Central memory CD8-positive, alpha-beta T cell (primary cell): ENCODE measurements at regions not wholly inside any gene's neighbourhood (a gene's known extent, or its start where the extent isn't known, plus 50 kb on each side); places are given as distances from the start of the nearest gene placed in this dataset.
"Not testable (repeated sequence)": the region's sequence is repeated elsewhere in the genome, so short reads cannot be mapped to it uniquely, and the experiment has no call there.

Experiments
- ATAC-seq: fragments of 150-1000 bp; cut with Tn5 transposase; replicated peaks from 2 replicates; pipeline ENCODE4 v1.10.0; 2022; ENCODE audit warnings: mild to moderate bottlenecking, moderate FRiP score, moderate number of reproducible peaks; ENCODE audit not compliant: poor library complexity, severe bottlenecking; ENCODE audit errors: extremely low read depth
- DNase-seq, 2 donors: peaks; one replicate each; pipeline ENCODE4 v3.0.0; 2021; ENCODE audit warnings: low spot score in 2 of 2
- H3K27ac Mint-ChIP-seq: one replicate; pipeline ENCODE4 v1.8.0; 2022; ENCODE audit warnings: low read depth, mild to moderate bottlenecking, moderate library complexity, mixed read lengths
- H3K27me3 Mint-ChIP-seq: one replicate; pipeline ENCODE4 v1.8.0; 2022; ENCODE audit warnings: mixed read lengths
- H3K36me3 Mint-ChIP-seq: one replicate; pipeline ENCODE4 v1.8.0; 2022; ENCODE audit warnings: mild to moderate bottlenecking, moderate library complexity, mixed read lengths; ENCODE audit not compliant: insufficient read depth
- H3K4me1 Mint-ChIP-seq: one replicate; pipeline ENCODE4 v1.8.0; 2022; ENCODE audit warnings: mixed read lengths
- H3K4me3 Mint-ChIP-seq: one replicate; pipeline ENCODE4 v1.8.0; 2022; ENCODE audit warnings: mild to moderate bottlenecking, moderate library complexity, mixed read lengths
- H3K9me3 Mint-ChIP-seq: one replicate; pipeline ENCODE4 v1.8.0; 2022; ENCODE audit warnings: mixed read lengths

- Mint-ChIP-seq H3K36me3 (no peaks in the 10 kb centered on the region), H3K27ac (no peak overlapping the region), H3K9me3 (no peaks in the 10 kb centered on the region), H3K4me1 (peaks cover 13% of the 10 kb centered on the region), H3K27me3 (peaks cover 8% of the 10 kb centered on the region), H3K4me3 (no peak overlapping the region)
- DNase-seq (no peak), ATAC-seq (no peak)
These were observed 92.8 kb upstream of the MLN start for GRCh38 chr6:33896391-33897188.

DNA sequence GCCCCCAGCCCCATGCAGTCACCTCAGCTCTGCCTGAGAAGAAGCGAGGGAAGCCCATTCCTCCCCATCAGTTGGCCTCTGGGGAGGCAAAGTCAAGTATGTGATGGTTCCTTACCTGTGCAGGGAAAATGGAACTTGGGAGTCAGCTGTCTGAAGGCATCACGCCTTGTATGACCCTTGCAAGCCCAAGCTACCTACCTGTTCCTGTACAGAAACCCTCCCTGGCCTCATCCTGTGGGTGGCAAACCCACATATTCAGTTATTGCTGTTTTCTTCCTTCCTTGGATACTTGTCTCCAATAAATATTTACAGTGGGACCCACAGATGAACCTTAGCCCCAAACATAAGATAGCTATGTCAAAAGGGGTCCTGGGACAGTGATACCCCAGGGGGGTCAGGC lies 92.2 kb upstream of the MLN start:
- no peaks in the 10 kb centered on the region for H3K36me3 Mint-ChIP-seq
- no peaks in the 10 kb centered on the region for H3K9me3 Mint-ChIP-seq
- peaks cover 14% of the 10 kb centered on the region for H3K27me3 Mint-ChIP-seq
- H3K4me1 Mint-ChIP-seq: peaks cover 13% of the 10 kb centered on the region
- H3K4me3 Mint-ChIP-seq: no peak overlapping the region
- DNase-seq: no peak
- ATAC-seq: no peak
- H3K27ac Mint-ChIP-seq: no peak overlapping the region

DNA sequence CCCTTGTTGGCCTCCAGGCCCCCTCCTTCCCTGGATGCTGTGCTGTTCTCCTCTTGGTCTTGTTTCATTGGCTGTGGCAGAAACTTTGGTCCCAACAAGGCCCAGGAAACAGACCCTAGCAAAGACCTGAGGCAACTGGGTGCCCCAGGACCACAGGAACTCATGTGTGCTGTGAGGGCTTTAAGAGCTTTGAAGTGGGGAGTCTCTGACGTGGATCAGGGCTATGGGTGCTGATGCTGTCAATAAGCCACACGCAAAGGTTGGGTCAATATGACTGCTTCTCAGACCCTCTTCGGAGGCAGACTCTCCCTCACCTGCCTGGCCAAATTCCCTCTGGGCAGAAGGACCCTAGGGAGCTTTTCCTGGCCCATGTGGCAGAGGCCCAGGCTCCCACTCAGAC lies 91.5 kb upstream of the MLN start:
- peak overlapping the region; percentile 32 for H3K27ac Mint-ChIP-seq
- DNase-seq (no peak), ATAC-seq (peak; percentile 81)
- no peaks in the 10 kb centered on the region for H3K9me3 Mint-ChIP-seq
- H3K27me3 Mint-ChIP-seq: peaks cover 21% of the 10 kb centered on the region
- H3K36me3 Mint-ChIP-seq: no peaks in the 10 kb centered on the region
- no peak overlapping the region for H3K4me3 Mint-ChIP-seq
- peaks cover 18% of the 10 kb centered on the region for H3K4me1 Mint-ChIP-seq

DNA sequence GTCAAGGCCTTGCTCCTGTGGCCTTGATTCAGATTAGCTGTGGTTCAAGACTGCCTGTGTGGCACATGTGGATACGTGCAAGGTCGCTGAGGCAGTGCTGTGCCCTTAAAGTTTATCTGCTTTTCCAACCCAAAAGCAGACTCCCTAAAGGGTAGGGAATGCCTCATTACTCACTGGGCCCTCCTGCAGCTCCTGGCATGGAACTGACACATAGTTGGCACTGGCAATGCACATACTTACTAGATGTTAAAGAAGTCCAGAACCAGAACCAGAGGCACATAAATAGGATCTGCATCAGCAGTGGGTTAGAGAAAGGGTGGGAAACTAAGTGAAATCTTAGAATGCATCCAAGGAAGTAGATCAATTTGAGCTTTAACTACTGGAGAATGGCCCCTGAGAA lies 90.6 kb upstream of the MLN start:
- Mint-ChIP-seq H3K36me3 (no peaks in the 10 kb centered on the region), H3K9me3 (no peaks in the 10 kb centered on the region), H3K4me1 (peaks cover 19% of the 10 kb centered on the region), H3K27me3 (peaks cover 22% of the 10 kb centered on the region), H3K27ac (no peak overlapping the region), H3K4me3 (no peak overlapping the region)
- DNase-seq (no peak), ATAC-seq (no peak)

DNA sequence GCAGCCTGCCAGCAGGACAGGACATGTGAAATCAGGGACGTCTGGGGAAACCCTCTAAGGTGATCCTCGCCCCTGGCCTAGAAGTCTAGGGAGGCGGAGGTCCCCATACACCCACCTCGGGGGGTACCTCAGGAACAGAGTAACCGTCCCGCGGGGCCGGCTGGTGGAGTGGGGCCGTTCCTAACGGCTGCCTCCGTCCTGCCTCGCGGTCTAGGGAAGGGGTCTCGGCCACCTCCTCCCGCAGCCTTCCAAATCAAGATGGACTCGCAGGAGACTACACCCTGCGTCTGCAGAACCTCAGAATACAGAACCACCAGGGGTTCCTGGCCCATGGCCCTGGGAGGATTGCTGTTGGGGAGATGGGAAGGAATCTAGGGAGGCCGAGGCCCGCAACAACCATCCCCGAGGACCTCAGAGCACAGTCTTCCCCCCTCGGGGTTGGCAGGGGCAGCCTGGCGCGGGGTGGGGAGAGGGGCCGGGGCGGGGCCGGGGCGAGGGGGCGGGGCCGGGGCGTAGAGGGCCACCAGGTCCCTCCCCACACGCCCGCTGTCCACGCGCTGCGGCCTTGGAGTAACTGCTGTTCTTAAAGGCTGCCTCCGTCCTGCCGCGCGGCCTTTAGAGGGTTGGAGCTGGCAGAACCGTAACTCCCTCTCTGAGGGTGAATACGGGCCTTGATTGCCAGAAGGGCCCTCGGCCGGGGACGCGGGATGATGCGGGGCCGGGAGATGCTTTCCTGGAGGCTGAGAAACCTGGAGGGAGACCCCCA lies 89.0 kb upstream of the MLN start:
- Mint-ChIP-seq H3K4me1 (peaks cover 29% of the 10 kb centered on the region), H3K36me3 (peaks cover 2% of the 10 kb centered on the region), H3K4me3 (no peak overlapping the region), H3K9me3 (no peaks in the 10 kb centered on the region), H3K27ac (no peak overlapping the region), H3K27me3 (peaks cover 20% of the 10 kb centered on the region)
- ATAC-seq: no peak
- no peak for DNase-seq

GRCh38 chr6:33888664-33889200 lies 84.9 kb upstream of the MLN start:
- H3K4me3 Mint-ChIP-seq: peak overlapping the region; percentile 48
- peaks cover 35% of the 10 kb centered on the region for H3K4me1 Mint-ChIP-seq
- no peaks in the 10 kb centered on the region for H3K9me3 Mint-ChIP-seq
- H3K36me3 Mint-ChIP-seq: peaks cover 2% of the 10 kb centered on the region
- DNase-seq: no peak
- no peak overlapping the region for H3K27ac Mint-ChIP-seq
- peaks cover 25% of the 10 kb centered on the region for H3K27me3 Mint-ChIP-seq
- no peak for ATAC-seq

- peak in 1 of 2 donors; percentile 39 for DNase-seq
- Mint-ChIP-seq H3K4me3 (peak overlapping the region; percentile 48), H3K27me3 (peaks cover 25% of the 10 kb centered on the region)
These were observed 84.4 kb upstream of the MLN start for GRCh38 chr6:33888183-33888582.

DNA sequence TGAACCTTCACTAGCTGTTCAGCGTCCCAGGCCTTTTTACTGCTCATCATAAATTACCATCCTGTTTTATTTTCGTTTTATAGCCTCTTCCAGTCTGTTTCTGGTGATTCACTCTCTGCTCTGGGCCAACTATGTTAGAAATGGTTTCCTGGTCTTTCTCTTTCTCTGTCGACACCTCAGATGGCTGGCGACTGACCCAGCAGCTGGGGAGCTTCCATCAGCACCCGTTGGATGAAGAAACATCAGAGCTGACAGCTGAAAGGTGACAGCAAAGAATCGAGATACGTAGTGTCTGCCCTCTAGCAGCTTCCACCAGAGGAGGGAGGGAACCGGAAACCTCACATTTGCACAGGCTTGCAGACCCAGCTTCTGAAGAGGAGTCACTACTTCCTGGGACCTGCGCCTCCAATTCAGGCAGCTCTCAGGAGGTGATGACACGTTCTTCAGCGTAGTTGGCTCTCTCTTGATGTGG lies 82.9 kb upstream of the MLN start:
- peak; percentile 61 for ATAC-seq
- peaks cover 35% of the 10 kb centered on the region for H3K4me1 Mint-ChIP-seq
- peaks cover 2% of the 10 kb centered on the region for H3K36me3 Mint-ChIP-seq
- H3K27me3 Mint-ChIP-seq: peaks cover 25% of the 10 kb centered on the region
- H3K9me3 Mint-ChIP-seq: no peaks in the 10 kb centered on the region
- no peak for DNase-seq
- no peak overlapping the region for H3K4me3 Mint-ChIP-seq
- no peak overlapping the region for H3K27ac Mint-ChIP-seq

More at GRCh38 chr6:33888183-33888582, 84.4 kb upstream of the MLN start:
- peaks cover 35% of the 10 kb centered on the region for H3K4me1 Mint-ChIP-seq
- H3K36me3 Mint-ChIP-seq: peaks cover 2% of the 10 kb centered on the region
- H3K27ac Mint-ChIP-seq: no peak overlapping the region
- no peaks in the 10 kb centered on the region for H3K9me3 Mint-ChIP-seq
- ATAC-seq: peak; percentile 73

DNA sequence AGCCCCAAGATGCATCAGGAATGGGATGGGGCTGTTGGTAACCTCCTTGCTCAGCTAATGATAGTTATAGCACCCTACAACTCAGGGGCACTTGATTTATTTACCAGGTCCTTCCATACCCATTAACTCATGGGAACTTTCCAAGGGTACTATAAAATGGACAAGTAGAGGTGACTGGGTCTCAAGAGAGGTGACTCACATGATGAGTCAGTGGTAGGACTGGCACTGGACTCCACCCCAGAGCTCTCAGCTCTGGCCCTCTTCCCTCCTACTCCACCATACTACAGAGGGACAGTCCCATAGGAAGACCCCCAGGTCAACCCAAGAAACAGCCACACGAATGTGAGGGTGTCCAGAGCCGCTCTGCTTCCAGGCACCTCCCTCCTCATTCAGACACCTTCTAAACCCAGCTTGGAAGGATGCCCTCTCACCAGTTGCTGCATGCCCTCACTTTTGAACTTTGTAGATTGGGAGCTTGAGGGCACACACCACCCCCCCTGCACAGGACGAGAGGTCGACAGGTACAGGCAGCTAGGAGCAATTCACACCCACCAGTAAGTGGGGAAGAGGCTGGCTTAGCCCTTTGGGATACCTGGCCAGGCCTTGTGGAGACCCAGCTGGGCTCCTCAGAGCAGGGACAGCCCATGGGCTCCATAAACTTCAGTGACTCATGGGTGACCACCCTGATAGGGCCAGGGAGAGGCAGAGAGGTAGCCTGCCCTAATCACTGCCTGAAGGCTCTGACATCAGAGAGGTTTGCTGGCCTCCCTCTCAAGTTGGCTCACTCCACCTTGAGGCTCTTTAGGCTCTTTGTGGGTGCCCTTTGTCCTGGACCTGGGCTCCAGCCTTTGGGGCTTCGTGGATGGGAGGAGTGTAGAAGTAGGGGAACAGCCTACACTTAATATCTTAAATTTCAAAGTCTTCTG lies 81.6 kb upstream of the MLN start:
- ATAC-seq (no peak), DNase-seq (no peak)
- Mint-ChIP-seq H3K36me3 (peaks cover 2% of the 10 kb centered on the region), H3K27ac (no peak overlapping the region), H3K4me1 (peaks cover 30% of the 10 kb centered on the region), H3K4me3 (no peak overlapping the region), H3K9me3 (no peaks in the 10 kb centered on the region), H3K27me3 (peaks cover 12% of the 10 kb centered on the region)

DNA sequence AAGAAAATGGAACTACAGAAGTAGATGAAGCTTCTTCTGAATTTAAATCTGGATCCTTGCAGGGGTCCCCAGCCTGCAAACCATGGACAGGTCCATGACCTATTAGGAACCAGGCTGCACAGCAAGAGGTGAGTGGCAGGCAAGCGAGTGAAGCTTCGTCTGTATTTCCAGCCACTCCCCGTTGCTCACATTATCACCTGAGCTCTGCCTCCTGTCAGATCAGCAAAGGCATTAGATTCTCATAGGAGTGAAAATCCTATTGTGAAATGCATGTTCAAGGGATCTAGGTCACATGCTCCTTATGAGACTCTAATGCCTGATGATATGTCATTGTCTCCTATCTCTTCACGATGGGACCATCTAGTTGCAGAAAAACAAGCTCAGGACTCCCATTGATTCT lies 79.8 kb upstream of the MLN start:
- not testable (repeated sequence) for H3K4me3 Mint-ChIP-seq, H3K9me3 Mint-ChIP-seq, H3K27ac Mint-ChIP-seq, H3K27me3 Mint-ChIP-seq, ATAC-seq, H3K36me3 Mint-ChIP-seq, DNase-seq
- H3K4me1 Mint-ChIP-seq: peaks cover 27% of the 10 kb centered on the region

DNA sequence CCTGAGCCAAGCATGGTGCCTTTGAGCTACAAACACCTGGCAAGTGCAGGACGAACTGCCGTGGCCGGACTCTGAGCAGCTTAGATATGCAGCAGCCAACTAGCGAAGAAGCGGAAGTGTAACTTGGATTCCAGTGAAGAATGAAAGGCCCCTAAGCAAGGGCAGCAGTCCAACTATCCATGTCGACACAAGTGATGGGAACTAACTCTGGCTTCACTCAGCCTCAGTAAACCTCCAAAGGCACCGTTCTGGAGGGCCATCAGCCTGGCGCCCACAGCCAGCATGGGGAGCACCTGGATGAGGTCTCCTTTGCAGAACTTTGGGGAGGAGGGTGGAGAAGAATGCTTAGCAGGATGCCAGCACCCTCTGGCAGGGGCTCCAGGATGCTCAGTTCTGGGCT lies 78.4 kb upstream of the MLN start:
- Mint-ChIP-seq H3K4me1 (peaks cover 12% of the 10 kb centered on the region), H3K9me3 (no peaks in the 10 kb centered on the region), H3K4me3 (no peak overlapping the region), H3K27me3 (peaks cover 2% of the 10 kb centered on the region), H3K27ac (no peak overlapping the region), H3K36me3 (no peaks in the 10 kb centered on the region)
- ATAC-seq: no peak
- DNase-seq: no peak

DNA sequence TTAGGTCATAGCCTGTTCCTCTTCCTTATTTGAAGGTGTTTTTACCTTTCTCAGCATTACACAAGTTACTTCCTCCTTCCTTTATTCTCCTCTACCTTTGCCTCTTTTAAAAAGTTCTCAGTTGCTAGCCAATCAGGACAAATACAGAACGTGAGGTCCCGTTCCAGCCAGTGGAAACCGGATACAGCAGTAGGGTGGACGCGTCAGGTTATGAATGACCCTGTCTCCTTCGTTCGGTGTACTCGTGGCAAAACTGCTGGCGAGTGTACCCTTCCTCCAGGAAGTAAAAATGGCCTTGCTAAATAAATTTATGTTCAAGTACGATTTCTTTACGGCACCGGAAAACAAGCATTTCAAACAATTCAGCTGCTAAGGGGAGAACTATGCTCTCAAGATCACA lies 77.0 kb upstream of the MLN start:
- no peak overlapping the region for H3K4me3 Mint-ChIP-seq
- H3K27ac Mint-ChIP-seq: no peak overlapping the region
- peaks cover 16% of the 10 kb centered on the region for H3K27me3 Mint-ChIP-seq

More for the DNA sequence above, 77.0 kb upstream of the MLN start:
- no peaks in the 10 kb centered on the region for H3K36me3 Mint-ChIP-seq
- H3K9me3 Mint-ChIP-seq: no peaks in the 10 kb centered on the region
- H3K4me1 Mint-ChIP-seq: peaks cover 5% of the 10 kb centered on the region
- DNase-seq (no peak), ATAC-seq (no peak)
